Right cardiac atrium (tissue), 5 donors: ENCODE measurements at regions not wholly inside any gene's neighbourhood (a gene's known extent, or its start where the extent isn't known, plus 50 kb on each side); places are given as distances from the start of the nearest gene placed in this dataset.
"Not testable (repeated sequence)": the region's sequence is repeated elsewhere in the genome, so short reads cannot be mapped to it uniquely, and the experiment has no call there.

Source experiments
- ATAC-seq, 2 donors: fragments of 200-7000 bp; cut with Tn5 transposase; one replicate each; pipeline versions ENCODE4 v1.8.0 to v1.9.1; 2020; ENCODE audit warnings: moderate library complexity in 2 of 2, mild to moderate bottlenecking in 1 of 2
- DNase-seq, 3 donors: peaks; one replicate each; pipeline ENCODE4 v3.0.0-alpha.2; 2020
- H3K27ac ChIP-seq: one replicate; pipeline ENCODE4 v1.5.1; 2013; ENCODE audit warnings: mild to moderate bottlenecking, low read length, control low read depth, moderate library complexity
- H3K27me3 ChIP-seq: one replicate; pipeline ENCODE4 v1.6.1; 2013; ENCODE audit not compliant: control insufficient read depth, insufficient read depth
- H3K4me1 ChIP-seq: one replicate; pipeline ENCODE4 v1.6.1; 2013; ENCODE audit warnings: low read length; ENCODE audit not compliant: control insufficient read depth, insufficient read depth
- H3K4me3 ChIP-seq: one replicate; pipeline ENCODE4 v1.5.1; 2013; ENCODE audit warnings: low read length, control low read depth
- H3K9me3 ChIP-seq: one replicate; pipeline ENCODE4 v1.6.1; 2013; ENCODE audit warnings: low read length; ENCODE audit not compliant: control insufficient read depth
- WGBS: extraction: QIAGEN DNeasy Blood & Tissue Kit; methylation state at CpG from one replicate; pipeline ENCODE4 v1.1.7; 2013; 5-methylcytosine and 5-hydroxymethylcytosine counted together
- intact Hi-C, 4 donors: fragments of 100-400 bp; cut with DNase I; formaldehyde crosslinking; loops; one replicate each; pipeline versions ENCODE4 v1.11.0 to v1.14.0; 2022 to 2023
- donor health status: healthy with polysubstance abuse.
- donor health status: DM: no; HTN: yes; CAD: no.
- donor health status: DM: no; HTN: no; CAD: no.
- donor health status: DM: no; HTN: yes; CAD: no; lungs with severe emphysema.
- donor health status: DM: yes; HTN: yes; CAD: no.

- H3K27ac ChIP-seq = peak overlapping the region; percentile 93
- H3K9me3 ChIP-seq = no peaks in the 10 kb centered on the region
- ATAC-seq (peak; percentile 89 to 91), DNase-seq (peak; percentile 57 to 80 (median 75))
- intact Hi-C loops = loop anchor here in 2 of 4 donors (5.0 kb wide), 1 partner anchor 46 kb away; no protein-coding TSS in a partner anchor
- no peak overlapping the region for H3K4me3 ChIP-seq
- H3K27me3 ChIP-seq = no peaks in the 10 kb centered on the region
- 50% methylated on average over 8 of the region's 8 CpGs for WGBS
- H3K4me1 ChIP-seq = peaks cover 3% of the 10 kb centered on the region
Measured at GRCh38 chr2:105488285-105488684, 89.4 kb upstream of the FHL2 start.

GRCh38 chr2:105487142-105488069 is 88.6 kb upstream of the FHL2 start:
- peak; percentile 35 to 77 (median 76) for DNase-seq
- ATAC-seq = peak; percentile 69 to 77
- intact Hi-C loops = loop anchor here in 2 of 4 donors (5.0 kb wide), 1 partner anchor 45 kb away; no protein-coding TSS in a partner anchor
- Histone ChIP-seq H3K4me3 (no peak overlapping the region), H3K27ac (peak overlapping the region; percentile 93), H3K27me3 (no peaks in the 10 kb centered on the region), H3K9me3 (no peaks in the 10 kb centered on the region), H3K4me1 (peaks cover 3% of the 10 kb centered on the region)
- WGBS = 64% methylated on average over 21 of the region's 21 CpGs

- Histone ChIP-seq H3K9me3 (no peaks in the 10 kb centered on the region), H3K4me1 (peaks cover 3% of the 10 kb centered on the region), H3K27me3 (no peaks in the 10 kb centered on the region), H3K4me3 (no peak overlapping the region), H3K27ac (peak overlapping the region; percentile 42)
- no peak for DNase-seq
- WGBS = 78% methylated on average over 3 of the region's 3 CpGs
- no peak for ATAC-seq
- intact Hi-C loops = loop anchor here in 2 of 4 donors (5.0 kb wide), 1 partner anchor 44 kb away; no protein-coding TSS in a partner anchor
Measured at GRCh38 chr2:105486762-105487141, 87.9 kb upstream of the FHL2 start.

GRCh38 chr2:105478670-105479069 is 79.8 kb upstream of the FHL2 start:
- H3K9me3 ChIP-seq = no peaks in the 10 kb centered on the region
- DNase-seq (no peak), ATAC-seq (no peak)
- H3K27me3 ChIP-seq = no peaks in the 10 kb centered on the region
- intact Hi-C loops = no loop called here
- WGBS = 82% methylated on average over 2 of the region's 2 CpGs
- H3K4me3 ChIP-seq = no peak overlapping the region
- no peak overlapping the region for H3K27ac ChIP-seq
- H3K4me1 ChIP-seq = no peaks in the 10 kb centered on the region

- H3K9me3 ChIP-seq, H3K27ac ChIP-seq, DNase-seq, H3K27me3 ChIP-seq, H3K4me1 ChIP-seq, H3K4me3 ChIP-seq, ATAC-seq, intact Hi-C loops: not testable (repeated sequence)
- 90% methylated on average over 10 of the region's 10 CpGs for WGBS
Measured at GRCh38 chr2:105477050-105477620, 78.3 kb upstream of the FHL2 start.

GRCh38 chr2:105473011-105473410 is 74.2 kb upstream of the FHL2 start:
- Histone ChIP-seq H3K4me3 (no peak overlapping the region), H3K27me3 (no peaks in the 10 kb centered on the region), H3K9me3 (no peaks in the 10 kb centered on the region), H3K27ac (no peak overlapping the region), H3K4me1 (no peaks in the 10 kb centered on the region)
- ATAC-seq (no peak), DNase-seq (no peak)
- intact Hi-C loops = no loop called here
- 89% methylated on average over 5 of the region's 5 CpGs for WGBS

GRCh38 chr2:105470979-105471378 is 72.1 kb upstream of the FHL2 start:
- Histone ChIP-seq H3K4me3 (no peak overlapping the region), H3K4me1 (no peaks in the 10 kb centered on the region), H3K9me3 (no peaks in the 10 kb centered on the region), H3K27me3 (no peaks in the 10 kb centered on the region), H3K27ac (no peak overlapping the region)
- no peak for DNase-seq
- 71% methylated on average over 5 of the region's 5 CpGs for WGBS
- intact Hi-C loops = no loop called here
- no peak for ATAC-seq

- 95% methylated on average over 8 of the region's 8 CpGs for WGBS
- H3K27ac ChIP-seq = no peak overlapping the region
- no peaks in the 10 kb centered on the region for H3K9me3 ChIP-seq
- ATAC-seq (no peak), DNase-seq (no peak)
- H3K27me3 ChIP-seq = no peaks in the 10 kb centered on the region
- intact Hi-C loops = no loop called here
- no peak overlapping the region for H3K4me3 ChIP-seq
- H3K4me1 ChIP-seq = no peaks in the 10 kb centered on the region
Measured at GRCh38 chr2:105469781-105470180, 70.9 kb upstream of the FHL2 start.

- DNase-seq (no peak), ATAC-seq (no peak)
- intact Hi-C loops = no loop called here
- no peaks in the 10 kb centered on the region for H3K27me3 ChIP-seq
- H3K4me1 ChIP-seq = no peaks in the 10 kb centered on the region
- no peaks in the 10 kb centered on the region for H3K9me3 ChIP-seq
- no peak overlapping the region for H3K27ac ChIP-seq
- H3K4me3 ChIP-seq = no peak overlapping the region
- 76% methylated on average over 8 of the region's 8 CpGs for WGBS
Measured at GRCh38 chr2:105468582-105469042, 69.8 kb upstream of the FHL2 start.

GRCh38 chr2:105464325-105464724 is 65.5 kb upstream of the FHL2 start:
- 87% methylated on average over 2 of the region's 2 CpGs for WGBS
- ATAC-seq (no peak), DNase-seq (no peak)
- Histone ChIP-seq H3K27ac (no peak overlapping the region), H3K9me3 (no peaks in the 10 kb centered on the region), H3K4me1 (no peaks in the 10 kb centered on the region), H3K27me3 (no peaks in the 10 kb centered on the region), H3K4me3 (no peak overlapping the region)
- intact Hi-C loops = no loop called here

GRCh38 chr2:105460048-105460732 is 61.3 kb upstream of the FHL2 start:
- no peaks in the 10 kb centered on the region for H3K27me3 ChIP-seq
- intact Hi-C loops = no loop called here
- DNase-seq = peak in 1 of 3 donors; percentile 74
- peak; percentile 45 to 55 for ATAC-seq
- H3K4me1 ChIP-seq = no peaks in the 10 kb centered on the region
- no peak overlapping the region for H3K4me3 ChIP-seq
- H3K9me3 ChIP-seq = no peaks in the 10 kb centered on the region
- no peak overlapping the region for H3K27ac ChIP-seq
- WGBS = 61% methylated on average over 6 of the region's 6 CpGs
